IPS DF 4.7 (cell line): ENCODE measurements at regions not wholly inside any gene's neighbourhood (a gene's known extent, or its start where the extent isn't known, plus 50 kb on each side); places are given as distances from the start of the nearest gene placed in this dataset.
"Not testable (repeated sequence)": the region's sequence is repeated elsewhere in the genome, so short reads cannot be mapped to it uniquely, and the experiment has no call there.

Experiments used
- DNase-seq: peaks from one replicate; pipeline ENCODE4 v3.0.0-alpha.2; 2013; ENCODE audit warnings: low spot score; ENCODE audit errors: extremely low read depth

- DNase-seq: no peak
Observed at GRCh38 chr12:89791286-89791685, 82.6 kb upstream of the ATP2B1 start.

GRCh38 chr12:89789862-89790261 is 81.2 kb upstream of the ATP2B1 start:
- no peak for DNase-seq

- DNase-seq: no peak
Observed at GRCh38 chr12:89787763-89788162, 79.1 kb upstream of the ATP2B1 start.

- no peak for DNase-seq
Observed at GRCh38 chr12:89786177-89786810, 77.7 kb upstream of the ATP2B1 start.

- DNase-seq: no peak
Observed at GRCh38 chr12:89783359-89784060, 74.9 kb upstream of the ATP2B1 start.

GRCh38 chr12:89782807-89783206 is 74.2 kb upstream of the ATP2B1 start:
- no peak for DNase-seq

- DNase-seq: no peak
Observed at GRCh38 chr12:89781946-89782550, 73.4 kb upstream of the ATP2B1 start.

- no peak for DNase-seq
Observed at GRCh38 chr12:89781156-89781555, 72.5 kb upstream of the ATP2B1 start.

GRCh38 chr12:89779090-89779489 is 70.5 kb upstream of the ATP2B1 start:
- DNase-seq: no peak

- no peak for DNase-seq
Observed at GRCh38 chr12:89777733-89778379, 69.2 kb upstream of the ATP2B1 start.

- DNase-seq: no peak
Observed at GRCh38 chr12:89775986-89776365, 67.3 kb upstream of the ATP2B1 start.

GRCh38 chr12:89775063-89775985 is 66.7 kb upstream of the ATP2B1 start:
- DNase-seq: no peak

- DNase-seq: no peak
Observed at GRCh38 chr12:89774645-89775044, 66.0 kb upstream of the ATP2B1 start.

GRCh38 chr12:89770391-89770790 is 61.8 kb upstream of the ATP2B1 start:
- DNase-seq: no peak

- DNase-seq: no peak
Observed at GRCh38 chr12:89769483-89769818, 60.8 kb upstream of the ATP2B1 start.

- DNase-seq: no peak
Observed at GRCh38 chr12:89768586-89769482, 60.2 kb upstream of the ATP2B1 start.

GRCh38 chr12:89765959-89766824 is 57.6 kb upstream of the ATP2B1 start:
- DNase-seq: no peak

- not testable (repeated sequence) for DNase-seq
Observed at GRCh38 chr12:89764164-89764563, 55.5 kb upstream of the ATP2B1 start.

GRCh38 chr12:89762498-89763170 is 54.0 kb upstream of the ATP2B1 start:
- DNase-seq: no peak
